ENCODE measurements at regions not wholly inside any gene's neighbourhood (a gene's known extent, or its start where the extent isn't known, plus 50 kb on each side); places are given as distances from the start of the nearest gene placed in this dataset.

GRCh38 chr1:63148825-63149645 is 173.3 kb upstream of the FOXD3 start:
- TF ChIP-seq, protein P1, sequence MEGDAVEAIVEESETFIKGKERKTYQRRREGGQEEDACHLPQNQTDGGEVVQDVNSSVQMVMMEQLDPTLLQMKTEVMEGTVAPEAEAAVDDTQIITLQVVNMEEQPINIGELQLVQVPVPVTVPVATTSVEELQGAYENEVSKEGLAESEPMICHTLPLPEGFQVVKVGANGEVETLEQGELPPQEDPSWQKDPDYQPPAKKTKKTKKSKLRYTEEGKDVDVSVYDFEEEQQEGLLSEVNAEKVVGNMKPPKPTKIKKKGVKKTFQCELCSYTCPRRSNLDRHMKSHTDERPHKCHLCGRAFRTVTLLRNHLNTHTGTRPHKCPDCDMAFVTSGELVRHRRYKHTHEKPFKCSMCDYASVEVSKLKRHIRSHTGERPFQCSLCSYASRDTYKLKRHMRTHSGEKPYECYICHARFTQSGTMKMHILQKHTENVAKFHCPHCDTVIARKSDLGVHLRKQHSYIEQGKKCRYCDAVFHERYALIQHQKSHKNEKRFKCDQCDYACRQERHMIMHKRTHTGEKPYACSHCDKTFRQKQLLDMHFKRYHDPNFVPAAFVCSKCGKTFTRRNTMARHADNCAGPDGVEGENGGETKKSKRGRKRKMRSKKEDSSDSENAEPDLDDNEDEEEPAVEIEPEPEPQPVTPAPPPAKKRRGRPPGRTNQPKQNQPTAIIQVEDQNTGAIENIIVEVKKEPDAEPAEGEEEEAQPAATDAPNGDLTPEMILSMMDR (IDR thresholded peaks at IDR 0.05; ENCODE audit: insufficient read depth, low read length), result peak; percentile 64
- TF ChIP-seq, protein P2, sequence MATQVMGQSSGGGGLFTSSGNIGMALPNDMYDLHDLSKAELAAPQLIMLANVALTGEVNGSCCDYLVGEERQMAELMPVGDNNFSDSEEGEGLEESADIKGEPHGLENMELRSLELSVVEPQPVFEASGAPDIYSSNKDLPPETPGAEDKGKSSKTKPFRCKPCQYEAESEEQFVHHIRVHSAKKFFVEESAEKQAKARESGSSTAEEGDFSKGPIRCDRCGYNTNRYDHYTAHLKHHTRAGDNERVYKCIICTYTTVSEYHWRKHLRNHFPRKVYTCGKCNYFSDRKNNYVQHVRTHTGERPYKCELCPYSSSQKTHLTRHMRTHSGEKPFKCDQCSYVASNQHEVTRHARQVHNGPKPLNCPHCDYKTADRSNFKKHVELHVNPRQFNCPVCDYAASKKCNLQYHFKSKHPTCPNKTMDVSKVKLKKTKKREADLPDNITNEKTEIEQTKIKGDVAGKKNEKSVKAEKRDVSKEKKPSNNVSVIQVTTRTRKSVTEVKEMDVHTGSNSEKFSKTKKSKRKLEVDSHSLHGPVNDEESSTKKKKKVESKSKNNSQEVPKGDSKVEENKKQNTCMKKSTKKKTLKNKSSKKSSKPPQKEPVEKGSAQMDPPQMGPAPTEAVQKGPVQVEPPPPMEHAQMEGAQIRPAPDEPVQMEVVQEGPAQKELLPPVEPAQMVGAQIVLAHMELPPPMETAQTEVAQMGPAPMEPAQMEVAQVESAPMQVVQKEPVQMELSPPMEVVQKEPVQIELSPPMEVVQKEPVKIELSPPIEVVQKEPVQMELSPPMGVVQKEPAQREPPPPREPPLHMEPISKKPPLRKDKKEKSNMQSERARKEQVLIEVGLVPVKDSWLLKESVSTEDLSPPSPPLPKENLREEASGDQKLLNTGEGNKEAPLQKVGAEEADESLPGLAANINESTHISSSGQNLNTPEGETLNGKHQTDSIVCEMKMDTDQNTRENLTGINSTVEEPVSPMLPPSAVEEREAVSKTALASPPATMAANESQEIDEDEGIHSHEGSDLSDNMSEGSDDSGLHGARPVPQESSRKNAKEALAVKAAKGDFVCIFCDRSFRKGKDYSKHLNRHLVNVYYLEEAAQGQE (IDR thresholded peaks at IDR 0.05; ENCODE audit: insufficient replicate concordance, low read depth), result no peak
- no peak for TF ChIP-seq SPI1 (IDR thresholded peaks at IDR 0.05; ENCODE audit: borderline replicate concordance, low read depth)
